HL-60 (cell line): ENCODE measurements at regions not wholly inside any gene's neighbourhood (a gene's known extent, or its start where the extent isn't known, plus 50 kb on each side); places are given as distances from the start of the nearest gene placed in this dataset.

Source experiments
- DNase-seq, 2 experiments: peaks; one replicate each; pipeline ENCODE4 v3.0.0-alpha.2; 2010 to 2020; ENCODE audit warnings: low read depth in 1 of 2, low spot score in 1 of 2
- H3K27ac ChIP-seq: fragments of 250-450 bp; sonication (Bioruptor Pico); replicated peaks from 2 replicates; pipeline ENCODE4 v1.5.1; 2020; ENCODE audit warnings: mild to moderate bottlenecking, moderate library complexity
- H3K27me3 ChIP-seq: fragments of 250-450 bp; sonication (Bioruptor Pico); 2 replicates; pipeline ENCODE4 v1.5.1; 2021; ENCODE audit warnings: mild to moderate bottlenecking, moderate library complexity; ENCODE audit not compliant: insufficient read depth, poor library complexity, severe bottlenecking
- H3K4me3 ChIP-seq: replicated peaks from 2 replicates; pipeline ENCODE4 v1.5.1; 2011; ENCODE audit warnings: mild to moderate bottlenecking, control low read depth, low read length; ENCODE audit not compliant: insufficient read depth
- CTCF ChIP-seq: IDR thresholded peaks from one replicate; pipeline ENCODE4 v1.5.1; 2011; ENCODE audit warnings: low read length, control low read depth, inconsistent platforms; ENCODE audit not compliant: insufficient read depth
- GABPA ChIP-seq: IDR thresholded peaks from 2 replicates; pipeline ENCODE4 v1.6.1; 2012; ENCODE audit warnings: low read depth
- POLR2AphosphoS5 ChIP-seq: IDR thresholded peaks from 2 replicates; pipeline ENCODE4 v1.6.1; 2012; ENCODE audit warnings: low read depth
- REST ChIP-seq: IDR thresholded peaks from 2 replicates; pipeline ENCODE4 v1.6.1; 2012; ENCODE audit warnings: low read depth; ENCODE audit not compliant: insufficient replicate concordance
- SPI1 ChIP-seq: IDR thresholded peaks from 2 replicates; pipeline ENCODE4 v1.6.1; 2012; ENCODE audit warnings: low read depth, mild to moderate bottlenecking, borderline replicate concordance

DNA sequence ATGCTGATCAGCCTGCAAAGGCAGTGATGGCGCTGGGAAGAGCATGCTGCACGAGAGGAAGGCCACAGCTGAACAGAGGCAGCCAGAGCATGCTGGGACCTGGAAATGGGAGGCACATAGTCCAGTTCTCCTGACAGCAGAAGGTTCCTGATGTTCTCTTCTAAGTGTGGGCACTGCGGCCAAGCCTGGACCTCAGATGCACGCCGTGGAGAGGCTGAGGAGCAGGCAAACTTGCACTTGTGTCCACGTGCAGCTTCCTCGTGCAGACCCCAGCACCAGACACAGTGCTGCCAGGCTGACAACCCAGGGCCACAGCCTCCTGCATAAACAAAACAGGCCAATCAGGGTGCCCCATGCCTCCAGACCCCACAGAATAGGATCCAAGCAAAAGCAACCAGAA lies 93.5 kb upstream of the LANCL2 start:
- no peak overlapping the region for H3K27ac ChIP-seq
- H3K27me3 ChIP-seq = no peaks in the 10 kb centered on the region
- no peak for DNase-seq
- no peak for TF ChIP-seq GABPA
- no peak for TF ChIP-seq SPI1
- TF ChIP-seq POLR2AphosphoS5 = no peak
- no peak for TF ChIP-seq CTCF
- TF ChIP-seq REST = no peak
- H3K4me3 ChIP-seq = no peak overlapping the region

DNA sequence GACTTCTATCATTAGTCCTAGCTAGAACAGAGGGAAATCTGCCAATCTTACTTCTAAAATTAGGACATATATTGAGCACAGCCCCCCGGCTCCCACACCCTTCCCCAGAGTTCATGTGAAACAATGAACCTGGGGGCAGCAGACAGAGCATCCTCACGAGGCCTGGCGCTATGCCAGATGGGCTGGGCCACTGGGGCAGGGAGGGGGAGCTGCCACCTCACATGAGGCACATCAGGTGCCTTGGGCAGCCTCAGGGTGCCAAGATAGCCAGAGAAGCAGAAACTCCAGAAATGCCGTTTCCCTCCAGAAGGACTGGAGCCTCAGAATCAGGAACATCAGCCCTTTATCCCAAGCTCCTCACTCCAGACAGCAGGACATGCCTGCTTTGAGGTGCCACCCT lies 92.8 kb upstream of the LANCL2 start:
- TF ChIP-seq GABPA = no peak
- no peak for TF ChIP-seq SPI1
- no peak for TF ChIP-seq REST
- no peak for TF ChIP-seq CTCF
- H3K4me3 ChIP-seq = no peak overlapping the region
- no peak for DNase-seq
- H3K27me3 ChIP-seq = no peaks in the 10 kb centered on the region
- no peak overlapping the region for H3K27ac ChIP-seq

GRCh38 chr7:55273186-55273980 lies 91.8 kb upstream of the LANCL2 start:
- TF ChIP-seq REST (no peak), GABPA (no peak), POLR2AphosphoS5 (no peak), SPI1 (no peak), CTCF (no peak)
- H3K4me3 ChIP-seq = no peak overlapping the region

More at GRCh38 chr7:55273186-55273980, 91.8 kb upstream of the LANCL2 start:
- no peak for DNase-seq
- no peak overlapping the region for H3K27ac ChIP-seq
- H3K27me3 ChIP-seq = no peaks in the 10 kb centered on the region
